Dedifferentiated amniotic fluid mesenchymal stem cell (primary cell): ENCODE measurements at regions not wholly inside any gene's neighbourhood (a gene's known extent, or its start where the extent isn't known, plus 50 kb on each side); places are given as distances from the start of the nearest gene placed in this dataset.
"Not testable (repeated sequence)": the region's sequence is repeated elsewhere in the genome, so short reads cannot be mapped to it uniquely, and the experiment has no call there.

Source experiments
- DNase-seq: peaks from one replicate; pipeline ENCODE4 v3.0.0-alpha.2; 2016; ENCODE audit errors: extremely low spot score

- DNase-seq = peak; percentile 17
Observed at GRCh38 chr5:28807195-28807729, 1768.9 kb upstream of the CDH9 start.

GRCh38 chr5:28799035-28799434, 1760.6 kb upstream of the CDH9 start:
- not testable (repeated sequence) for DNase-seq

GRCh38 chr5:28788954-28789353, 1750.6 kb upstream of the CDH9 start:
- no peak for DNase-seq

DNA sequence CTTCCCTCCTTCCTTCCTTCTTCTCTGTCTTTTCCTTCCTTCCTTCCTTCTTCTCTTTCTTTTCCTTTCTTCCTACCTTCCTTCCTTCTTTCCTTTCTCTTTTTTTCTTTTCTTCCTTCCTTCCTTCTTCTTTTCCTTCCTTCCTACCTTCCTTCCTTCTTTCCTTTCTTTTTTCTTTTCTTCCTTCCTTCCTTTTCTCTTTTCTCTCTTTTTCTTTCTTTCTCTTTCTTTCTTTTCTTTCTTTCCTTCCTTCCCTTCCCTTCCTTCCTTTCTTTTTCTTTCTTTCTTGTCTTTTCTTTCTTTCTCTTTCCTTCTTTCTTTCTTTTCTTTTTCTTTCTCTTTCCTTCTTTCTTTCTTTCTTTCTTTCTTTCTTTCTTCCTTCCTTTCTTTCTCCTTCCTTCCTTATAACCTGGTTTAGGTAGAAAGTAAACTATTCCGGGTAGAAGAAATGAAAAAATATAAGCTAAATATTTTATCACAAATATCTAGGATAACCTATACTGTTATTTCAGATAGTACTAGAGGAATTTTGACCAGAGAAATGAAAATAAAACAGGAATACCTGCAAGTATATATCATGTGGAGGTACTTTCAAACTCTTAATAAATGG, 1741.8 kb upstream of the CDH9 start:
- no peak for DNase-seq

GRCh38 chr5:28779161-28779754, 1740.9 kb upstream of the CDH9 start:
- no peak for DNase-seq

- DNase-seq = no peak
Observed at GRCh38 chr5:28770307-28770706, 1731.9 kb upstream of the CDH9 start.

DNA sequence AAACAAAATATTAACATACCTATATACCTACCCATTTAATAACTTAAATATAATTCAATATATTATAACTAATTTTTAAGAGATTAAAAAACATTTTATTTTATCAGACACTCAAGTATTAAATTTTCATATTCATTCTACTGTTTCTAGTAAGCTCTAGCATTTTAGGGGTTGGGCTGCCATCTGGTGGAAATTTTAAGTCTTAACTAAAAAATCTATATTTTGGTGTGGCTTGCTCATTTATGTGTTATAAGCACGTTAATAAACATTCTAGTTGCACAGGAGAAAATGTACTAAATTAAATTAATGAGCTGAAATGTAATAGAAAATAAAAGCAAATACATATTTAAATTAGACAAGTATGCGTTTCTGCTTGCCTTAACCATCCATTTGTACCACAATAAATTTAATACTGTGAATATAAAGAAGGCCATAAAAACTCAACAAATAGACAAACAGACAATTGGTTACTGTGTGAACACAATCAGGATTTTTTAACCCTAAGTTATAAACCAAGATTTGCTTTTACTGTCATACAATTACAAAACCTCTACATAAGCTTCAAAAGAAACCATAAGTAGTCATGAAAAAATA, 1728.3 kb upstream of the CDH9 start:
- DNase-seq = peak; percentile 66

DNA sequence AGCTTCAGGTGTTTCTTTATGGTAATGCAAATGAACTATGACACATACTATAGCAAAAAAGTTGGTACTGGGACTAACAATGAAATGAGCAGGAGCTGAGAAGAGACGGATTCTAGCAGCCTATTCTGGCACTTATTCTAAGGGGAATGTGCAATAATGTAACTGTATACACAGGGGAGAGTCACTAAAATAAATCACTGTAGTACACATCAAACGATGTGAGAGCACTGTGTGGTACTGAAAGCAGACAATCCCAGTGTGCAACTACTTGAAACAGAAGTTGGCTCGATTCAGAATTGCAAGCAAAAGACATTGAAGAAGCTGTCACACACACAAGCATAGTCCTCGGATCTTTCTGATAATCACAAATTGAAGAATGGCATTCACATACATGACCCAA, 1713.0 kb upstream of the CDH9 start:
- no peak for DNase-seq

DNA sequence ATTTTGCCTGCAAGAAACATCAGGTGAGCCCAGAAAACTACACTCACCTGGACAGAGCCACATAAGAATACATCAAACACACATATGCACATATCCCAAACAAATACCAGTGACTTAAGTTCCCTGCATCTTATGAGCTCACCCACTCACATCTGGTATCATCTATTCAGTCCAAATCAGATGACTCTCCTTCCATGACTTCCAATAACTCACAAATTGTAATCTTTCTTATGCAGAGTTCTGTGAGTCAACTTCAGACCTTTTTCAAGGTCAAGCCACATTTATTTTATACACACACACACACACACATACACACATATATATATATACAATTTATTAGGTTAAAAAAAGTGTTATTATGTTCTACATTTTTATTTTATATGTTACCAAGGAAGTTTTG, 1711.9 kb upstream of the CDH9 start:
- DNase-seq = no peak

- DNase-seq = no peak
Observed at GRCh38 chr5:28748446-28748845, 1710.1 kb upstream of the CDH9 start.

- DNase-seq = no peak
Observed at GRCh38 chr5:28743716-28744110, 1705.3 kb upstream of the CDH9 start.

DNA sequence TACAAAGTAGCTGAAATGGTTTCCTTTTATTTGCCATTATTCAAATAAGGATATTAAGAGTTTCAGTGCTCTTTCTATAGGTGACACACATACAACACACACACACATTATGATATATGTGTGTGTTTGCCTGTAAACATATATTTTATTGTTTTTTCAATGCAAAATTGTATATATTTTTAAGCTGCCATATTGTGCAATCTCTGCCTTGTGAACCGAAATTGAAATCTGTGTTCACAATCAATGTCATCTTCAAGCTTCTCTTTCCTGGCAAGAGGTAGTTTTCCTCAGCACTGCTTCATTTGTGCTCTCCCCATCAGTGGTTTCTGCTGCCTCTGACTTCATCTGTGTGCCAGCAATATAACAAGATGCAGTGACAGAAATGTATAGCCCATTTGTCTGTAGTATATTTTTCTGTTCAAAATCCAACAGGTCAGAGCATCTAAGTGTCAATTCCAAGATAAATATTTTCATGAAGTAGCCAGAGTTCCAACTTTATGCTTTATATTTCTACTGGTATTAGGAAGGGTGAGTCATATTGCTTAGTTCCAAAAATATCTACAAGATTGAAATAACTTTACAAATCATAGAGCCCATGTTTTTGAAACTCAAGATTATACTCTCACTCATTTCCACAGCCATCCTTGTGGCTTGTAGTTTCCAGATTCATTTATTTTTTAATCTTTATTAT, 1704.8 kb upstream of the CDH9 start:
- DNase-seq = no peak

GRCh38 chr5:28737682-28738081, 1699.3 kb upstream of the CDH9 start:
- DNase-seq = no peak

DNA sequence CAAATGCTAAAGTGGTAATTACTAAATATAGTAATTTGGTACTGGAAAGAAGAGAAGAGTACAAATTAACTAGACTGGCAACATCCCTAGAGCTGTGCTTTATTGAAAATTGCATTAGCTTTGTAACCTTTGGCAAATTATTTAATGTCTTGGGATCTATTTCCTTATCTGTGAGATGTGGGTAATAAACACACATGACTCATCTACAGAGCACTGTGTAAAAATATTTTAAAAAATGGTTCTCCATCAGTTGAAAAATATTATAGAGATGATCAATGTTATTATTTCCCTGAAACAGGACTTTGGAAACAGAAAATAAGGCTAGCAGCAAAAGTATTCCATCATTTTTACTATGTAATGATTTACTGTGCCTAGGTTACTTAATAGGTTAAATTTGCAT, 1698.8 kb upstream of the CDH9 start:
- no peak for DNase-seq

DNA sequence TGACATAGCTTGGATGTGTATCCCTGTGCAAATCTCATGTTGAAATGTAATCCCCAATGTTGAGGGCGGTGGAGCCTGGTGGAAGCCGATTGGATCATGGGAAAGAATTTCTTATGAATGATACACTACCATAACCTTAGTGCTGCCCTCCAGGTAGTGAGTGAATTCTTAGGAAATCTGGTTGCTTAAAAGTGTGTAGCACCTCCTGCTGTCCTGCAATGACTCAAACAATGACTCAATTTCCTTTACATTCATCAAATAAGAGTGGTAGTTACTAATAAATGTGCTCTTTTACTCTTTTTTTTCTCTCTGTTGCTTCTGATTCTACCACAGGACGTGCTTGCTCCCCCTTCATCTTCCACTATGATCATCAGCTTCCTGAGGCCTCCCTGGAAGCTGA, 1696.0 kb upstream of the CDH9 start:
- DNase-seq = no peak

- no peak for DNase-seq
Observed at GRCh38 chr5:28729067-28729466, 1690.7 kb upstream of the CDH9 start.

DNA sequence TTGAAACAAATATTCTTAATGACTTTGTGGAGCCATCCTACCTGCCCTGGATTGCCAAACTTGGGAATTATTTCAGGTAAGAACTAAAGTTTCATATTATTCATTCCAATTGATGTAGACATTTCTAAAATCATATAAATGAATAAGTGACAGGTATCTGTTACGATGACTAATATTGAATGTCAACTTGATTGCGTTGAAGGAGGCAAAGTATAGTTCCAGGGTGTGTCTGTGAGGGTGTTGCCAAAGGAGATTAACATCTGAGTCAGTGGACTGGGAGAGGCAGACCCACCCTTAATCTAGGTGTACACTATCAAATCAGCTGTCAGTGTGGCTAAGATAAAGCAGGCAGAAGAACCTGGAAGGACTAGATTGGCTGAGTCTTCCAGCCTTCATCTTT, 1688.4 kb upstream of the CDH9 start:
- no peak for DNase-seq

DNA sequence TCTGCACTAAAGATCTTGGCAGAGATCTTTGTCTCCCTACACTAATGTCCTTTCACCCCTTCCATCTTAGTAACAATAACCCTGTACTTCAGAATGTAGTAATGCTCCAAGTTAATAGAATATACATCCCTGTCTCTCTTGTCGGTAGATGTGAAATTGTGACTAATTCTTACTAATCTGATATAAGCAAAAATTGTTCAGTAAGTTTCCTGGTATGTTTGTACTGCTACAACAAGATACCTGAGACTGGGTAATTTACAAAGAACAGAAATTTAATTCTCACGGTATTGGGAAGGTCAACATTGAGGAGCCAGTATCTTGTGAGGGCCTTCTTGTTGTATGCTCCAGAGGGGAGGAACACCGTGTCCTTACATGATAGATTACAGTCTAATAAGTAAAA, 1686.6 kb upstream of the CDH9 start:
- no peak for DNase-seq

DNA sequence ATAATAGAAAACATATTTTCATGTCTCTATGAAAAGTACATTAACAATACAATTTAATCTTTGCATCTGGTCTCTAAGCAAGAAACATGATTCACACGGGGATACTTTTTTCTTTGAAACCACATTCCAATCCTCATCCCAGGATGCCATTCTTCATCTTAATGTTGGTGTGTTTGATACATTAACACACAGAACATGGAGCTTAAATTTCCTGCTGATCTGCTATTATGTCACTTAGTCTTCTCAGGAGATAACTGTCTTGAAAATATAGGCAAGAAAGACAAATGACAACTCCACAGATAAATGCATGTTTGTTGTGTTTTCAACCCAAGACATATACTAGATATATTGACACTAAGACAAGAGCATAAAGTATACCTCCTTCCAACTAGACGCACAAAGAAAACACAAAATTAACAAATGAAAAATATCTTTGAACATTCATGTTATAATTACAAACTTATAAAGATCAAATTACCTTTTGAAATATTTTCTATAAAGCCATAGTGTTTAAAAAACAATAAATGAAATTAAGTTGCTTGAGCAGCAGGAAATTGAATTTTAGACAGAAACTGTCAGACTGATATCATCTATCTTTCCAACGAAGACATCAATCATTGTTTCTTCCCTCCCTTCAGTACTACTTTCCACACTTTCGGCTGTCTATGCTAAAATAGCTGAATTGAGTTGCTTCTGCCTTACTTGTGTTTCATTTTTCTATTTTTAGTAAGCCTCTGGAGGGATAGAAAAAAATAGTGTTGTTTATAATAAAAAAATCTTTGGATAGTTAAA, 1676.7 kb upstream of the CDH9 start:
- DNase-seq = no peak

- DNase-seq = no peak
Observed at GRCh38 chr5:28710360-28710759, 1672.0 kb upstream of the CDH9 start.

- no peak for DNase-seq
Observed at GRCh38 chr5:28708472-28708871, 1670.1 kb upstream of the CDH9 start.

- DNase-seq = no peak
Observed at GRCh38 chr5:28707706-28708105, 1669.3 kb upstream of the CDH9 start.
